Gastroesophageal sphincter (tissue), 4 donors: ENCODE measurements at regions not wholly inside any gene's neighbourhood (a gene's known extent, or its start where the extent isn't known, plus 50 kb on each side); places are given as distances from the start of the nearest gene placed in this dataset.

Source experiments
- ATAC-seq: fragments of 150-250 bp; one replicate; pipeline ENCODE4 v1.9.1; 2016; ENCODE audit warnings: mild to moderate bottlenecking, moderate library complexity
- H3K27ac ChIP-seq, 4 donors: fragments of 200-600 bp; sonication (generic) in 3 of 4; 1 replicate in 3 of 4; 2 replicates in 1 of 4; pipeline ENCODE4 v1.5.1; 2016 to 2019
- H3K27me3 ChIP-seq: fragments of 200-600 bp; sonication (generic); one replicate; pipeline ENCODE4 v1.5.1; 2019
- H3K36me3 ChIP-seq, 2 donors: fragments of 200-600 bp; sonication (generic); one replicate each; pipeline ENCODE4 v1.5.1; 2019; ENCODE audit warnings: control low read depth in 1 of 2
- H3K4me1 ChIP-seq, 3 donors: fragments of 200-600 bp; sonication (generic); 1 replicate in 2 of 3; 2 replicates in 1 of 3; pipeline ENCODE4 v1.5.1; 2016 to 2019; ENCODE audit warnings: control low read depth in 2 of 3
- H3K4me3 ChIP-seq, 2 donors: fragments of 200-600 bp; sonication (generic); one replicate each; pipeline ENCODE4 v1.5.1; 2019; ENCODE audit warnings: mild to moderate bottlenecking in 1 of 2, moderate library complexity in 1 of 2
- H3K9me3 ChIP-seq, 3 donors: fragments of 200-600 bp; sonication (generic); one replicate each; pipeline ENCODE4 v1.5.1; 2017 to 2019; ENCODE audit warnings: control low read depth in 2 of 3
- CTCF ChIP-seq, 4 experiments: fragments of 200-600 bp in 2 of 4; fragments of 450-650 bp in 2 of 4; sonication (generic) in 1 of 4; IDR thresholded peaks; one replicate each; pipeline ENCODE4 v1.5.1; 2017 to 2019; ENCODE audit warnings: antibody characterized with exemption in 4 of 4, mild to moderate bottlenecking in 2 of 4, moderate library complexity in 2 of 4
- EP300 ChIP-seq: sonication (generic); formaldehyde crosslinking; IDR thresholded peaks from one replicate; pipeline ENCODE4 v1.6.1; 2017; ENCODE audit warnings: antibody characterized with exemption, mild to moderate bottlenecking
- POLR2A ChIP-seq, 2 donors: fragments of 450-650 bp; IDR thresholded peaks; one replicate each; pipeline ENCODE4 v1.6.1; 2017; ENCODE audit warnings: antibody characterized with exemption in 2 of 2, mild to moderate bottlenecking in 2 of 2, moderate library complexity in 1 of 2
- POLR2AphosphoS5 ChIP-seq: sonication (generic); formaldehyde crosslinking; IDR thresholded peaks from one replicate; pipeline ENCODE4 v1.6.1; 2017; ENCODE audit warnings: antibody characterized with exemption
- WGBS, 2 donors: methylation state at CpG; one replicate each; pipeline ENCODE4 v1.1.5; 2018; ENCODE audit warnings: low coverage in 1 of 2; 5-methylcytosine and 5-hydroxymethylcytosine counted together

GRCh38 chrX:137198040-137198439 is 164.2 kb upstream of the GPR101 start:
- 54 to 86% methylated on average over 4 of the region's 4 CpGs for WGBS, 2 donors
- TF ChIP-seq EP300 = no peak
- no peaks in the 10 kb centered on the region for H3K9me3 ChIP-seq
- no peak overlapping the region for H3K4me3 ChIP-seq
- no peaks in the 10 kb centered on the region for H3K4me1 ChIP-seq
- H3K27ac ChIP-seq = no peak overlapping the region
- no peaks in the 10 kb centered on the region for H3K27me3 ChIP-seq
- ATAC-seq = no peak
- no peaks in the 10 kb centered on the region for H3K36me3 ChIP-seq

GRCh38 chrX:137195991-137196390 is 162.2 kb upstream of the GPR101 start:
- Histone ChIP-seq H3K27ac (no peak overlapping the region), H3K27me3 (no peaks in the 10 kb centered on the region), H3K36me3 (no peaks in the 10 kb centered on the region), H3K4me3 (no peak overlapping the region), H3K4me1 (no peaks in the 10 kb centered on the region), H3K9me3 (no peaks in the 10 kb centered on the region)
- no peak for ATAC-seq
- TF ChIP-seq CTCF (IDR thresholded peaks at IDR 0.05) = no peak
- TF ChIP-seq EP300 = no peak
- TF ChIP-seq POLR2AphosphoS5 = no peak
- no peak for TF ChIP-seq POLR2A (IDR thresholded peaks at IDR 0.05)
- WGBS, 2 donors = 23 to 25% methylated on average over 1 to 2 of the region's 2 CpGs

GRCh38 chrX:137195296-137195695 is 161.5 kb upstream of the GPR101 start:
- Histone ChIP-seq H3K27ac (no peak overlapping the region), H3K36me3 (no peaks in the 10 kb centered on the region), H3K9me3 (no peaks in the 10 kb centered on the region), H3K4me1 (no peaks in the 10 kb centered on the region), H3K27me3 (no peaks in the 10 kb centered on the region), H3K4me3 (no peak overlapping the region)
- WGBS, 2 donors = 20 to 29% methylated on average over 1 of the region's 2 CpGs
- no peak for ATAC-seq
- TF ChIP-seq POLR2A (IDR thresholded peaks at IDR 0.05) = no peak
- TF ChIP-seq EP300 = no peak
- no peak for TF ChIP-seq POLR2AphosphoS5
- TF ChIP-seq CTCF (IDR thresholded peaks at IDR 0.05) = no peak

- TF ChIP-seq EP300 (no peak), POLR2AphosphoS5 (no peak), CTCF (IDR thresholded peaks at IDR 0.05) (peak in 1 of 4 experiments; percentile 22), POLR2A (IDR thresholded peaks at IDR 0.05) (no peak)
- Histone ChIP-seq H3K27ac (no peak overlapping the region), H3K4me3 (no peak overlapping the region), H3K4me1 (no peaks in the 10 kb centered on the region), H3K9me3 (no peaks in the 10 kb centered on the region), H3K36me3 (no peaks in the 10 kb centered on the region), H3K27me3 (no peaks in the 10 kb centered on the region)
- 0 to 7% methylated on average over 1 to 2 of the region's 4 CpGs for WGBS, 2 donors
- ATAC-seq = no peak
Observed at GRCh38 chrX:137194164-137194563, 160.4 kb upstream of the GPR101 start.

GRCh38 chrX:137187540-137187939 is 153.7 kb upstream of the GPR101 start:
- Histone ChIP-seq H3K4me3 (no peak overlapping the region), H3K27me3 (no peaks in the 10 kb centered on the region), H3K36me3 (no peaks in the 10 kb centered on the region), H3K4me1 (no peaks in the 10 kb centered on the region), H3K27ac (no peak overlapping the region), H3K9me3 (no peaks in the 10 kb centered on the region)
- no peak for ATAC-seq
- 63 to 65% methylated on average over 3 to 4 of the region's 4 CpGs for WGBS, 2 donors
- TF ChIP-seq POLR2A (IDR thresholded peaks at IDR 0.05) (no peak), EP300 (no peak), POLR2AphosphoS5 (no peak), CTCF (IDR thresholded peaks at IDR 0.05) (no peak)
